HepG2 (cell line): ENCODE measurements at regions not wholly inside any gene's neighbourhood (a gene's known extent, or its start where the extent isn't known, plus 50 kb on each side); places are given as distances from the start of the nearest gene placed in this dataset.

Experiments
- ATAC-seq: fragments of 200-7000 bp; cut with Tn5 transposase; 3 replicates; pipeline ENCODE4 v1.9.1; 2020; ENCODE audit warnings: mild to moderate bottlenecking, moderate library complexity
- BruUV-seq: library from RNA; stranded (reverse); fragments of 400-500 nt; replicated peaks from 2 replicates; lab custom pipeline; 2021; lab: Mats Ljungman, UMichigan
- CTCF ChIA-PET: fragments of 300-600 bp; formaldehyde crosslinking; extraction: SDS; loops from one replicate; lab custom pipeline; 2021; ENCODE audit warnings: low total read pairs, inconsistent platforms, low intra/inter-chr PET ratio; lab: Yijun Ruan, JAX
- POLR2A ChIA-PET: fragments of 350-600 bp; sonication (Branson Sonifier 250); formaldehyde crosslinking; loops from one replicate; lab custom pipeline; 2020; ENCODE audit warnings: antibody characterized with exemption, inconsistent platforms; lab: Yijun Ruan, JAX
- DNase-seq: peaks from one replicate; pipeline ENCODE4 v3.0.0-alpha.2; 2015; ENCODE audit warnings: low spot score
- FAIRE-seq: peaks from 3 replicates; lab custom pipeline; 2011; peaks lifted over from hg19 to GRCh38; lab: Jason Lieb, UNC
- H2AFZ ChIP-seq: one replicate; pipeline ENCODE4 v1.6.1; 2011; ENCODE audit warnings: low read length, inconsistent platforms
- H3K27ac ChIP-seq: fragments of 300-600 bp; 3 replicates; pipeline ENCODE4 v1.8.0; 2011; ENCODE audit warnings: mixed run types, mild to moderate bottlenecking, mixed read lengths, low read length, inconsistent platforms; ENCODE audit not compliant: insufficient read depth; ENCODE audit errors: extremely low read length
- H3K27me3 ChIP-seq, 2 experiments: fragments of 200-600 bp in 1 of 2; 2 replicates in 1 of 2; 3 replicates in 1 of 2; pipeline versions ENCODE4 v1.6.0 to v1.8.0; 2011; ENCODE audit warnings: low read length in 2 of 2, mild to moderate bottlenecking in 2 of 2, moderate library complexity in 2 of 2, inconsistent platforms in 1 of 2; ENCODE audit not compliant: insufficient read depth in 2 of 2, control insufficient read depth in 1 of 2
- H3K36me3 ChIP-seq, 2 experiments: fragments of 200-600 bp in 1 of 2; replicated peaks in 1 of 2; 2 replicates in 1 of 2; 3 replicates in 1 of 2; pipeline versions ENCODE4 v1.5.1 to v1.8.0; 2011; ENCODE audit warnings: low read length in 2 of 2, inconsistent platforms in 1 of 2; ENCODE audit not compliant: insufficient read depth in 2 of 2, control insufficient read depth in 1 of 2
- H3K4me1 ChIP-seq: 2 replicates; pipeline ENCODE4 v1.5.1; 2012; ENCODE audit warnings: low read length, inconsistent platforms; ENCODE audit not compliant: insufficient read depth
- H3K4me2 ChIP-seq: 2 replicates; pipeline ENCODE4 v1.6.0; 2011; ENCODE audit warnings: low read depth, low read length, inconsistent platforms
- H3K4me3 ChIP-seq, 3 experiments: fragments of 200-600 bp in 1 of 3; sonication (generic), shearing (Covaris generic) in 1 of 3; replicated peaks in 1 of 3; 2 replicates each; pipeline ENCODE4 v1.5.1; 2011 to 2016; ENCODE audit warnings: low read length in 3 of 3, inconsistent platforms in 2 of 3, low read depth in 2 of 3, mild to moderate bottlenecking in 2 of 3, control low read depth in 1 of 3, mixed read lengths in 1 of 3; ENCODE audit not compliant: insufficient read depth in 1 of 3
- H3K79me2 ChIP-seq: one replicate; pipeline ENCODE4 v1.6.1; 2011; ENCODE audit warnings: low read length, inconsistent platforms; ENCODE audit not compliant: insufficient read depth
- H3K9ac ChIP-seq: 2 replicates; pipeline ENCODE4 v1.6.0; 2011; ENCODE audit warnings: mild to moderate bottlenecking, low read depth, low read length, inconsistent platforms; ENCODE audit not compliant: insufficient read depth
- H3K9me3 ChIP-seq: 2 replicates; pipeline ENCODE4 v1.5.1; 2012; ENCODE audit warnings: mild to moderate bottlenecking, low read length
- H4K20me1 ChIP-seq: 2 replicates; pipeline ENCODE4 v1.6.0; 2011; ENCODE audit warnings: inconsistent platforms, mild to moderate bottlenecking, low read length, moderate library complexity; ENCODE audit not compliant: insufficient read depth
- ELF4 ChIP-seq: sonication (generic); formaldehyde crosslinking; IDR thresholded peaks from 2 replicates; pipeline ENCODE4 v1.5.0; 2020; ENCODE audit warnings: missing genetic modification reagents, mild to moderate bottlenecking, moderate library complexity, borderline replicate concordance
- IRF2 ChIP-seq: IDR thresholded peaks from 2 replicates; pipeline ENCODE4 v1.6.1; 2018; ENCODE audit warnings: missing genetic modification reagents, missing compliant biosample characterization
- KDM5A ChIP-seq: fragments of 200-600 bp; sonication (generic); IDR thresholded peaks from 2 replicates; pipeline ENCODE4 v1.7.0; 2018; ENCODE audit warnings: antibody characterized with exemption, mild to moderate bottlenecking, low read length, borderline replicate concordance
- MED13 ChIP-seq: sonication (generic); formaldehyde crosslinking; IDR thresholded peaks from 2 replicates; pipeline ENCODE4 v1.5.0; 2020; ENCODE audit warnings: missing genetic modification reagents
- MIER3 ChIP-seq: IDR thresholded peaks from 2 replicates; pipeline ENCODE4 v1.6.1; 2016; ENCODE audit warnings: missing compliant biosample characterization, borderline replicate concordance
- NCOA2 ChIP-seq: sonication (generic); formaldehyde crosslinking; IDR thresholded peaks from 2 replicates; pipeline ENCODE4 v1.8.0; 2022; ENCODE audit warnings: inconsistent platforms
- PAF1 ChIP-seq: IDR thresholded peaks from 2 replicates; pipeline ENCODE4 v1.6.1; 2016; ENCODE audit warnings: missing genetic modification reagents, missing compliant biosample characterization
- SMC3 ChIP-seq: IDR thresholded peaks from 2 replicates; pipeline ENCODE4 v1.6.1; 2011; ENCODE audit warnings: low read length, improper control_type of control experiment
- YY1 ChIP-seq: IDR thresholded peaks from 2 replicates; pipeline ENCODE4 v1.6.1; 2011; ENCODE audit warnings: low read length, low read depth, moderate library complexity, mild to moderate bottlenecking; ENCODE audit not compliant: insufficient read depth, insufficient replicate concordance
- ZFAT ChIP-seq: sonication (generic); formaldehyde crosslinking; conservative IDR thresholded peaks from 2 replicates; pipeline ENCODE4 v1.8.1; 2023; ENCODE audit warnings: missing genetic modification reagents, inconsistent platforms
- ZNF430 ChIP-seq: sonication (generic); formaldehyde crosslinking; IDR thresholded peaks from 2 replicates; pipeline ENCODE4 v1.9.0; 2021; ENCODE audit warnings: mild to moderate bottlenecking, missing genetic modification reagents
- ZNF616 ChIP-seq: sonication (generic); formaldehyde crosslinking; IDR thresholded peaks from 2 replicates; pipeline ENCODE4 v1.5.0; 2020; ENCODE audit warnings: low read depth, mild to moderate bottlenecking, missing genetic modification reagents
- ZNF674 ChIP-seq: sonication (generic); formaldehyde crosslinking; IDR thresholded peaks from 2 replicates; pipeline ENCODE4 v1.5.0; 2020; ENCODE audit warnings: low read depth, mild to moderate bottlenecking, missing genetic modification reagents
- ZSCAN31 ChIP-seq: sonication (generic); formaldehyde crosslinking; IDR thresholded peaks from 2 replicates; pipeline ENCODE4 v1.5.0; 2020; ENCODE audit warnings: low read depth, mild to moderate bottlenecking, missing genetic modification reagents
- WGBS: methylation state at CpG from one replicate; pipeline ENCODE4 v1.1.6; 2017; ENCODE audit warnings: low lambda C conversion rate; 5-methylcytosine and 5-hydroxymethylcytosine counted together
- in situ Hi-C: cut with HindIII; loops from 2 replicates; pipeline ENCODE4 v1.10.0; 2017; ENCODE audit warnings: low pct_unique_long_range_greater_than_20kb; ENCODE audit not compliant: extremely low pct_ligation_motif_present
- intact Hi-C: fragments of 100-400 bp; cut with micrococcal nuclease; formaldehyde crosslinking; loops from one replicate; pipeline ENCODE4 v1.10.0; 2022; ENCODE audit not compliant: unreplicated experiment
- TF ChIP-seq, protein P1 (sequence below): sonication (generic); formaldehyde crosslinking; IDR thresholded peaks from 2 replicates; pipeline ENCODE4 v1.5.0; 2020; ENCODE audit warnings: missing genetic modification reagents, mild to moderate bottlenecking, borderline replicate concordance
- TF ChIP-seq, protein P2 (sequence below): sonication (generic); formaldehyde crosslinking; IDR thresholded peaks from 2 replicates; pipeline ENCODE4 v1.5.1; 2020; ENCODE audit warnings: missing genetic modification reagents, mild to moderate bottlenecking, borderline replicate concordance

DNA sequence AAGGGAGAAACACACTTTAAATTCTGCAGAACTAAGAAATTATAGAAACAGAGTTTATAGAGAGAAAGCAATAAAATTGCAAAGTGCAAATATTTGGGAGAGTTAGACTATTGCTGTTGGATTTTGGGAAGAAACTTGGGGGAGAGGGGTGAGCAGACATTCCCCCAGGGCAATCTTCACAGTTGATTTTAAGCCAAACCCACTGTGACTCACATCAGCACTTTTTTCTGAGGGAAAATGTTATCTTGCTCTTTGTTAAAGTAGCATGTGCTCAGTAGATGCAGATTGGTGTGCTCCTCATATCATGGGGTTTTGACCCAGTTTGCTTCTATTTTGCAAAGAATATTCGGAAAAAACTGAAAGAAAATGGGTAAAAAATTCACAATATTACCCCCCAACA is 367.6 kb downstream of the CDH11 start:
- Histone ChIP-seq H4K20me1 (no peaks in the 10 kb centered on the region), H3K4me3 (no peak overlapping the region), H3K36me3 (no peaks in the 10 kb centered on the region), H2AFZ (no peak overlapping the region), H3K79me2 (no peaks in the 10 kb centered on the region), H3K4me2 (no peak overlapping the region), H3K9ac (no peak overlapping the region), H3K27ac (no peak overlapping the region), H3K27me3 (no peaks in the 10 kb centered on the region), H3K4me1 (no peaks in the 10 kb centered on the region), H3K9me3 (peaks cover 16% of the 10 kb centered on the region)
- TF ChIP-seq MED13 (CRISPR knock-in tag), result no peak
- TF ChIP-seq, protein P1, sequence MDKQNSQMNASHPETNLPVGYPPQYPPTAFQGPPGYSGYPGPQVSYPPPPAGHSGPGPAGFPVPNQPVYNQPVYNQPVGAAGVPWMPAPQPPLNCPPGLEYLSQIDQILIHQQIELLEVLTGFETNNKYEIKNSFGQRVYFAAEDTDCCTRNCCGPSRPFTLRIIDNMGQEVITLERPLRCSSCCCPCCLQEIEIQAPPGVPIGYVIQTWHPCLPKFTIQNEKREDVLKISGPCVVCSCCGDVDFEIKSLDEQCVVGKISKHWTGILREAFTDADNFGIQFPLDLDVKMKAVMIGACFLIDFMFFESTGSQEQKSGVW (CRISPR knock-in tag), result no peak
- TF ChIP-seq ZFAT (CRISPR knock-in tag), result no peak
- no peak for TF ChIP-seq IRF2 (CRISPR knock-in tag)
- no peak for TF ChIP-seq ZSCAN31 (CRISPR knock-in tag)
- no peak for TF ChIP-seq SMC3
- no peak for TF ChIP-seq MIER3
- no peak for TF ChIP-seq YY1
- no peak for TF ChIP-seq NCOA2 (CRISPR knock-in tag)
- no peak for TF ChIP-seq ZNF674 (CRISPR knock-in tag)
- 0% methylated on average over 1 of the region's 1 CpG for WGBS
- no TSS peak for BruUV-seq
- DNase-seq (no peak), ATAC-seq (no peak), FAIRE-seq (no peak)
- ChIA-PET POLR2A (no interaction called here), CTCF (no interaction called here)
- in situ Hi-C loops (no loop called here), intact Hi-C loops (no loop called here)

DNA sequence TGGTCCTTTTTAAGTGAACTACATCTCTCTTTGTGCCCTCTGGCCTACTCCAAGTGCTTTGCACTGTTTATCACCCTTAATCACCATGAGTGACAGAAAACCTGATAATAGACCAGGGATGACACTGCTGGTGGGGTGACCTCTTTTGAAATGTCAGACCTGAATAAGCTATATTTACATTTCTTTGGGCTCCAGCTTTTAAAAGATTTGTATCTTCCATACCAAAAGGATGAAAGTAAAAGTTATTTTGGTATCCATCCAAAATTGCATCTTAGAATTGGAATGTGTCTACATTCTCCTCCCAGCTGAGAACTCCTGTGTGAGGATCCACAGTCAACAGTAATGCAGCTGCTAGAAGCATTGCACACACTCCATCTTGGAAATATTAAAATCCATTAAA is 370.0 kb downstream of the CDH11 start:
- FAIRE-seq (no peak), ATAC-seq (no peak), DNase-seq (no peak)
- Histone ChIP-seq H4K20me1 (no peaks in the 10 kb centered on the region), H3K4me1 (no peaks in the 10 kb centered on the region), H3K4me2 (no peak overlapping the region), H3K79me2 (no peaks in the 10 kb centered on the region), H3K27ac (no peak overlapping the region), H3K9ac (no peak overlapping the region), H3K9me3 (peaks cover 35% of the 10 kb centered on the region), H3K36me3 (no peaks in the 10 kb centered on the region), H2AFZ (no peak overlapping the region), H3K27me3 (no peaks in the 10 kb centered on the region), H3K4me3 (no peak overlapping the region)
- in situ Hi-C loops, result no loop called here
- no TSS peak for BruUV-seq
- intact Hi-C loops, result no loop called here
- ChIA-PET CTCF (no interaction called here), POLR2A (no interaction called here)
- TF ChIP-seq ZNF616 (CRISPR knock-in tag) (no peak), ZNF430 (CRISPR knock-in tag) (no peak), PAF1 (CRISPR knock-in tag) (no peak), KDM5A (no peak), MIER3 (no peak), ELF4 (CRISPR knock-in tag) (no peak)
- TF ChIP-seq, protein P2, sequence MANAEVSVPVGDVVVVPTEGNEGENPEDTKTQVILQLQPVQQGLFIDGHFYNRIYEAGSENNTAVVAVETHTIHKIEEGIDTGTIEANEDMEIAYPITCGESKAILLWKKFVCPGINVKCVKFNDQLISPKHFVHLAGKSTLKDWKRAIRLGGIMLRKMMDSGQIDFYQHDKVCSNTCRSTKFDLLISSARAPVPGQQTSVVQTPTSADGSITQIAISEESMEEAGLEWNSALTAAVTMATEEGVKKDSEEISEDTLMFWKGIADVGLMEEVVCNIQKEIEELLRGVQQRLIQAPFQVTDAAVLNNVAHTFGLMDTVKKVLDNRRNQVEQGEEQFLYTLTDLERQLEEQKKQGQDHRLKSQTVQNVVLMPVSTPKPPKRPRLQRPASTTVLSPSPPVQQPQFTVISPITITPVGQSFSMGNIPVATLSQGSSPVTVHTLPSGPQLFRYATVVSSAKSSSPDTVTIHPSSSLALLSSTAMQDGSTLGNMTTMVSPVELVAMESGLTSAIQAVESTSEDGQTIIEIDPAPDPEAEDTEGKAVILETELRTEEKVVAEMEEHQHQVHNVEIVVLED, result no peak
